ENCODE measurements at regions not wholly inside any gene's neighbourhood (a gene's known extent, or its start where the extent isn't known, plus 50 kb on each side); places are given as distances from the start of the nearest gene placed in this dataset.

DNA sequence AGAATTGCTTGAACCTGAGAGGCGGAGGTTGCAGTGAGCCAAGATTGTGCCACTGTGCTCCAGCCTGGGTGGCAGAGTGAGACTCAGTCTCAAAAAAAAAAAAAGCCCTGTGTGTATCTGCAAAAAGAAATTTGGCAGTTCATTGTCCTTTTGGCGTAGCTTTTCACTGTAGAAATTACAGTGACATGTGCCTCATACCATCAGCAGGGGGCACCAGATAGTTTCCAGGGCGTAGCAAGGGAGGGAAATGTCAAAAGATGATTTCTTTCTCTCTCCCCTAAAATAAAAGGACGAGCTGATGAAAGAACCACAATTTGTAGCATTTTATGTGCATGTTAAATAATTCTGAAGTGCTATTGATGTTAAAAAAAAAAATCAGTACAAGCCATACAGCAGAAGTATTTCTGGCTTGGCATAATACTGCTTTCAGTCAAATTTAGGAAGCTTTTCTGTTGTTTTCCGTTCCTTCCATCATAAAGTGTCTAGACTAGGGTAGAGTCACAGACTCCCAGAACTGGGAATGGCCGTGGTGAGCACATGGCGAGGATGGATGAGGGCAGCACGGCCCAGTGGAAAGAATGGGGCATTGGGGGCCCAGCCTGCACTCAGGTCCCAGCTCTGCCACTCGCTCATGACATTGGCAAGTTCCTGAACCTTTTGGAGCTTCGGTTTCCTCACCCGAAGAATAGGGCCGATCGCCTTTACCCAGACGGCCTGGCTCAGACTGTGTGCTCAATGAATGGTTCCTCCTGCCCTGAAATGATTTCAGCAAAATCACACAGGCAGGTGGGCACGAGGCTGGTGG lies 59.8 kb upstream of the RPH3AL start:
- DNase-seq = peak in 1 of 2 donors; percentile 75

DNA sequence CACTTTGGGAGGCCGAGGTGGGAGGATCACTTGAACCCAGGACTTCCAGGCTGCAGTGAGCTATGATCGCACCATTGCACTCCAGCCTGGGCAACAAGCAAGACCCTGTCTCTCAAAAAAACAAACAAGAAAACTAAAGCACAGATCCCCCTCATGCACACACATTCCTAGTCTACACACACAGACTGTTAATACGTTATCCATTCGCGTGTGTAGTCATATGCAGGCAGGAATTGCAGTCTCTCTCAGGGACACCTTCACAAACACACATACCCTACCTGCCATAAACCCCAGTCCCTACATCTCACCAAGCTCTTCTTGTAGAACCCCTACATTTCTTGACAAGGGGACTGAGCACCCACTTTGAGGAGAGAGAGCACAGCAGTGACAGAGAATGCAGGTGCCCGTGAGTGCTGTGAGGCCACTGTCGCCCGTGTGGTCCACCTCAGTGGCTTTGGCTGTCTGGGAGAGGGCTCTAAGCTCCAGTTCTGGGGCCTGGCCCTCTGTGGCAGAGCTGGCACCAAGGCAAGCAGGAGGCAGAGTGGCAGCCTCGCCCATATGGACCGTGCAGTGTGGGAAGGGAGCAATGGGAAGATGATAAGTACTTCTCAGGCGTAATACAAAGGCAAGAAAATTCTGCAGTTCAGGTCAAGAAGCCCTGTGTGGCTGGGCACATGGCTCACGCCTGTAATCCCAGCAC lies 59.0 kb upstream of the RPH3AL start:
- no peak for DNase-seq

DNA sequence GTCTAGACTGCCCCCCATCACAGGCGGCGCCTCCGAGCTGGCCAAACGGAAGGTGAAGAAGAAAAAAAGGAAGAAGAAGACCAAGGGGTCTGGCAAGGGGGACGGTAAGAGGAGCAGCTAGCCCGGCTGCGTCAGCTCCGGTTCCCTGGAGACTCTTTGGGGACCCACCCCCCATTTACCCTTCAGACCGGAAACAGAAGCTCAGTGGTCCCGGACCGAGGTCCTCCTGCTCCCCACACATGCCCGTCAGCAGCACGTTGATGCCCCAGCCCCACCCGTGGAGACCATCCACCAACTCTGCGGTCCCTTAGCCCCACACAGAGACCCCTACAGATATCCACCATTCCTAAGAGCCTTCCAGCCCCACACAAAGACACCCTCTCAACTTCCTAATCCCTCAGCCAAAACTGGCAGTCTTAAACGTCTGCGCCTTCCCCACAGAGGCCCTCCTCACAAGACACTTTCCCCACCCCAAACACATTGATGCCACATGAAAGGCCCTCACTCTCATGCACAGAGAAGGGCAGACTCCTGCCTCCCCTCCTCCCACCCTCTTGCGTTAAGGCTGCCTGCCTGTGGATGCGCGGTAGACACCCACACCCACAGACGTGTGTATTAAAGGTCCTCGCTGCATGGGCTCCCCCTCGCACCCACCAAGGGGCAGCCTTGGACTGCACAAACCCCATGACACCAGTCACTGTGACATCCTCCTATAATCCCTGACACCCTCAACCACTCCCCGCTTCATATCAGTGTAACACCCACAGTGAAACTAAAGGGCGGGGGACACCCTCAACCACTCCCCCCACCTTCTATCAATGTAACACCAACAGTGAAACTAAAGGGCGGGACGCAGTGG lies 58.2 kb upstream of the RPH3AL start:
- no peak for DNase-seq

DNA sequence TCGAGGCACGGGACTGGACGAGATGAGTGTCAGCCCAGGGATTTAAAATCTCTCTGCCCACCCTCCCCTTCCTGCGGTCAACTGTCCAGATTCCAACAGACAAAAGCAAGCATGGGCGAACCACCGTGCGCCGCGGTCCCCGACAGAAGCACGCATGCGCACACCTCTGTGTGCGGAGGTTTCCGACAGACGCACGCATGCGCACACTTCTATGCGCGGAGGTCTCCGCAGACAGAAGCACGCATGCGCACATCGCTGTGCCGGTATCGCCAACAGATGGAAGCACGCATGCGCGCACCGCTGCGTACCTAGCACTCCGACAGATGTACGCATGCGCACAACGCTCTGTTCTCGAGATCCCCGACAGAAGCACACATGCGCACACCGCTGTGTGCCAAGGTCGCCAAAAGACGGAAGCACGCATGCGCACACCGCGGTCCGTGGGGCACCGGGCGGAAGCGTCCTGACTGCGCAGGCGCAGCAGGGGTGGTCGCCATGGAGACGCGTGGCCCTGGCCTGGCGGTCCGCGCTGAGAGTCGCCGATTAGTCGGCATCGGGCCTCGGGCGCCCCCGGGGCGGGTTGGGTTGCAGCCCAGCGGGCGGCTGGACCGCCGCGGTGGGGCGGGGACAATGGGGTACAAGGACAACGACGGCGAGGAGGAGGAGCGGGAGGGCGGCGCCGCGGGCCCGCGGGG lies 57.4 kb upstream of the RPH3AL start:
- peak; percentile 98 to 100 for DNase-seq

DNA sequence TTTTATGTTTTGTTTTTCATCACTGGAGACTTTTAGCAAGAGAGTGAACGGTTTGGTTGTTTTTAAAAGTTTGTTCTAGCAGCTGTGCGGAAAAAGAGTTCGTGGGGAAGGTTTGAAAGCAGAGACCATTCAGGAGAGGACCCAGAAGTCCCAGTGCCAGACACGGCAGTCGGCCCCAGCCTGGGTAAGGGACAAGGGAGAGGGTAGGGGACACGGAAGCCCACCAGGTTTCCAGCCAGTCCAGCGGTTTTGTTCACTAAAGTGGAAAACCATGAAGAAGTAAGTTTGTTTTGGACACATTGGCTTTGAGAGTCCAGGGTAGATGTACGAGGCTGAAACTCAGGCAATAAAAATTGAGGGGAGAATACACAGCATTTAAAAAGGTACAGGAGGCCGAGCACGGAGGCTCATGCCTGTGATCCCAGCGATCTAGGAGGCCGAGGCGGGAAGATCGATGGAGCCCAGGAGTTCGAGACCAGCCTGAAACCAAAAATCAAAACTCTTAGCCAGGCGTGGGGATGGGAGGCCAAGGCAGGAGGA lies 56.8 kb upstream of the RPH3AL start:
- no peak for DNase-seq

DNA sequence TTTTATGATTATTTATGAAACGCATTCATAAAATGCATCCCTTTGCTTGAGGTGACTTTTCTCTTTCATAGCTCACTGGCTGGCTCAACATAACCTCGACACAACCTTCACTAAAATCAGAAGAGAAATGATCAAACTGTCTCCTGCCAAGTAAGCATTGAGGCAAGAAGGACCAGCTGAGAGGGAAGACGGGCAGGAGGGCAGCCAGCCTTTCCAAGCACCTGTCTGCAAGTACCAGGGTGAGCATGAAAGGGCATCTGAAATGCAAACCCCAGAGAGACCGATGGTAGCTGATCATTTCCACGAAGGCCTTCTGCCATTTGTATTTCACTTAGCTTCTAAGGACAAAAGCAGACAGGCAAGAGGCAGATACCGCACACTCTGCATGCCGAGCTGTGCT lies 52.1 kb upstream of the RPH3AL start:
- DNase-seq = no peak
